Omental fat pad (tissue), 3 donors: ENCODE measurements at regions not wholly inside any gene's neighbourhood (a gene's known extent, or its start where the extent isn't known, plus 50 kb on each side); places are given as distances from the start of the nearest gene placed in this dataset.
"Not testable (repeated sequence)": the region's sequence is repeated elsewhere in the genome, so short reads cannot be mapped to it uniquely, and the experiment has no call there.

Experiments
- ATAC-seq: fragments of 150-250 bp; one replicate; pipeline ENCODE4 v1.9.1; 2016; ENCODE audit warnings: mild to moderate bottlenecking, moderate library complexity; ENCODE audit not compliant: low FRiP score
- DNase-seq: peaks from one replicate; pipeline ENCODE4 v3.0.0-alpha.2; 2019; ENCODE audit warnings: low spot score
- CTCF ChIP-seq, 3 donors: fragments of 450-650 bp; IDR thresholded peaks; one replicate each; pipeline ENCODE4 v1.5.1; 2016 to 2017; ENCODE audit warnings: antibody characterized with exemption in 3 of 3, mild to moderate bottlenecking in 3 of 3, moderate library complexity in 2 of 3

GRCh38 chr5:90047113-90047512 lies 362.4 kb downstream of the CETN3 start:
- DNase-seq (no peak), ATAC-seq (no peak)
- no peak for TF ChIP-seq CTCF (IDR thresholded peaks at IDR 0.05)

- DNase-seq, ATAC-seq: not testable (repeated sequence)
These were observed 369.5 kb downstream of the CETN3 start for GRCh38 chr5:90040082-90040481.

GRCh38 chr5:90037646-90038045 lies 371.9 kb downstream of the CETN3 start:
- TF ChIP-seq CTCF (IDR thresholded peaks at IDR 0.05): no peak
- ATAC-seq (no peak), DNase-seq (no peak)

GRCh38 chr5:90022711-90023053 lies 386.9 kb downstream of the CETN3 start:
- no peak for ATAC-seq
- no peak for TF ChIP-seq CTCF (IDR thresholded peaks at IDR 0.05)
- DNase-seq: no peak

GRCh38 chr5:90022002-90022710 lies 387.4 kb downstream of the CETN3 start:
- ATAC-seq (no peak), DNase-seq (no peak)
- no peak for TF ChIP-seq CTCF (IDR thresholded peaks at IDR 0.05)

GRCh38 chr5:90020575-90021538 lies 388.7 kb downstream of the CETN3 start:
- DNase-seq: no peak
- no peak for TF ChIP-seq CTCF (IDR thresholded peaks at IDR 0.05)
- peak; percentile 92 for ATAC-seq

- ATAC-seq: no peak
- no peak for TF ChIP-seq CTCF (IDR thresholded peaks at IDR 0.05)
- no peak for DNase-seq
These were observed 392.3 kb downstream of the CETN3 start for GRCh38 chr5:90017239-90017638.
